ENCODE measurements at regions not wholly inside any gene's neighbourhood (a gene's known extent, or its start where the extent isn't known, plus 50 kb on each side); places are given as distances from the start of the nearest gene placed in this dataset.

DNA sequence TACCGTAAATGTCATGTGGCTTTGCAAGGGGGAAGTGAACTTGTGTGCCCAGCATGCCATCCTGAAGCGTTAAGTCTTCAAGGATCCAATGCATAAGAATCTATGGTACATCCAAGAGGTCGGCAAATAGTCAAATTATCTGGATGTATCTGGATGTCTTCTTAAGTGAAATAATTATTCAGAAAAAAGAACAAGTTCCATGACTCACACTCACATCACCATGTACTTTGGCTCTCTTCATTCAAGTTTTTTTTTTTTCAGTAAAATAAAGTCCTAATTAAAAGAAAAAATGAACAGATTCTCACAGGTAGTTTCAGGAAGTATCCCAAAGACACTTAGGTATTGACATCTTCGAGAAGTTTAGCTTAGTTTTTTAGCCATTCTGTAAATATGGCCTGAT, 62.7 kb upstream of the MEGF10 start:
- Histone ChIP-seq H3K27me3 (ENCODE audit: control insufficient read depth in 3 of 3, insufficient read depth in 3 of 3, low read length in 2 of 3) (peaks cover 0 to 8% (median 3%) of the 10 kb centered on the region in 3 donors), H3K4me1 (ENCODE audit: control insufficient read depth in 5 of 5, insufficient read depth in 5 of 5, low read length in 5 of 5) (peaks cover 0 to 13% (median 0%) of the 10 kb centered on the region in 5 donors), H3K9ac (ENCODE audit: insufficient read depth in 1 of 2, low read length in 2 of 2) (no peak overlapping the region), H3K36me3 (ENCODE audit: control insufficient read depth in 4 of 4, insufficient read depth in 4 of 4, low read length in 4 of 4) (no peaks in the 10 kb centered on the region), H3K27ac (ENCODE audit: low read depth in 1 of 2, low read length in 1 of 2) (no peak overlapping the region), H3K4me3 (no peak overlapping the region), H3K9me3 (ENCODE audit: control insufficient read depth in 4 of 4, insufficient read depth in 3 of 4, low read length in 3 of 4) (no peaks in the 10 kb centered on the region)
- no peak for ATAC-seq (ENCODE audit: insufficient read depth, low FRiP score)
- WGBS, 2 donors = 96 to 99% methylated on average over 4 of the region's 4 CpGs
- no peak for DNase-seq
- TF ChIP-seq, protein P1, sequence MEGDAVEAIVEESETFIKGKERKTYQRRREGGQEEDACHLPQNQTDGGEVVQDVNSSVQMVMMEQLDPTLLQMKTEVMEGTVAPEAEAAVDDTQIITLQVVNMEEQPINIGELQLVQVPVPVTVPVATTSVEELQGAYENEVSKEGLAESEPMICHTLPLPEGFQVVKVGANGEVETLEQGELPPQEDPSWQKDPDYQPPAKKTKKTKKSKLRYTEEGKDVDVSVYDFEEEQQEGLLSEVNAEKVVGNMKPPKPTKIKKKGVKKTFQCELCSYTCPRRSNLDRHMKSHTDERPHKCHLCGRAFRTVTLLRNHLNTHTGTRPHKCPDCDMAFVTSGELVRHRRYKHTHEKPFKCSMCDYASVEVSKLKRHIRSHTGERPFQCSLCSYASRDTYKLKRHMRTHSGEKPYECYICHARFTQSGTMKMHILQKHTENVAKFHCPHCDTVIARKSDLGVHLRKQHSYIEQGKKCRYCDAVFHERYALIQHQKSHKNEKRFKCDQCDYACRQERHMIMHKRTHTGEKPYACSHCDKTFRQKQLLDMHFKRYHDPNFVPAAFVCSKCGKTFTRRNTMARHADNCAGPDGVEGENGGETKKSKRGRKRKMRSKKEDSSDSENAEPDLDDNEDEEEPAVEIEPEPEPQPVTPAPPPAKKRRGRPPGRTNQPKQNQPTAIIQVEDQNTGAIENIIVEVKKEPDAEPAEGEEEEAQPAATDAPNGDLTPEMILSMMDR (IDR thresholded peaks at IDR 0.05; ENCODE audit: control extremely low read depth, extremely low read depth) = no peak

GRCh38 chr5:127228540-127229184, 61.9 kb upstream of the MEGF10 start:
- ATAC-seq (ENCODE audit: insufficient read depth, low FRiP score) (peak; percentile 25), DNase-seq (no peak)
- peak overlapping the region; percentile 54 for H3K4me3 ChIP-seq
- peaks cover 0 to 8% (median 3%) of the 10 kb centered on the region in 3 donors for H3K27me3 ChIP-seq (ENCODE audit: control insufficient read depth in 3 of 3, insufficient read depth in 3 of 3, low read length in 2 of 3)
- H3K4me1 ChIP-seq (ENCODE audit: control insufficient read depth in 5 of 5, insufficient read depth in 5 of 5, low read length in 5 of 5) = peaks cover 0 to 13% (median 0%) of the 10 kb centered on the region in 5 donors
- TF ChIP-seq, protein P1 (IDR thresholded peaks at IDR 0.05; ENCODE audit: control extremely low read depth, extremely low read depth) = no peak
- H3K27ac ChIP-seq (ENCODE audit: low read depth in 1 of 2, low read length in 1 of 2) = no peak overlapping the region
- H3K36me3 ChIP-seq (ENCODE audit: control insufficient read depth in 4 of 4, insufficient read depth in 4 of 4, low read length in 4 of 4) = no peaks in the 10 kb centered on the region
- 59 to 62% methylated on average over 18 of the region's 18 CpGs for WGBS, 2 donors
- no peaks in the 10 kb centered on the region for H3K9me3 ChIP-seq (ENCODE audit: control insufficient read depth in 4 of 4, insufficient read depth in 3 of 4, low read length in 3 of 4)
- H3K9ac ChIP-seq (ENCODE audit: insufficient read depth in 1 of 2, low read length in 2 of 2) = no peak overlapping the region

- 1% methylated on average over 58 to 61 of the region's 61 CpGs for WGBS, 2 donors
- no peaks in the 10 kb centered on the region for H3K36me3 ChIP-seq (ENCODE audit: control insufficient read depth in 4 of 4, insufficient read depth in 4 of 4, low read length in 4 of 4)
- ATAC-seq (ENCODE audit: insufficient read depth, low FRiP score) = peak; percentile 75
- DNase-seq = peak; percentile 46 to 61 (median 53)
- peak overlapping the region; percentile 54 for H3K4me3 ChIP-seq
- peaks cover 0 to 13% (median 0%) of the 10 kb centered on the region in 5 donors for H3K4me1 ChIP-seq (ENCODE audit: control insufficient read depth in 5 of 5, insufficient read depth in 5 of 5, low read length in 5 of 5)
- no peaks in the 10 kb centered on the region for H3K9me3 ChIP-seq (ENCODE audit: control insufficient read depth in 4 of 4, insufficient read depth in 3 of 4, low read length in 3 of 4)
- TF ChIP-seq, protein P1 (IDR thresholded peaks at IDR 0.05; ENCODE audit: control extremely low read depth, extremely low read depth) = no peak
- H3K27me3 ChIP-seq (ENCODE audit: control insufficient read depth in 3 of 3, insufficient read depth in 3 of 3, low read length in 2 of 3) = peaks cover 0 to 8% (median 3%) of the 10 kb centered on the region in 3 donors
- H3K9ac ChIP-seq (ENCODE audit: insufficient read depth in 1 of 2, low read length in 2 of 2) = no peak overlapping the region
- H3K27ac ChIP-seq (ENCODE audit: low read depth in 1 of 2, low read length in 1 of 2) = peak overlapping the region in 1 of 2 donors; percentile 83
Observed at GRCh38 chr5:127229185-127229889, 61.3 kb upstream of the MEGF10 start.

All from lung (tissue), 11 donors.